ENCODE measurements at regions not wholly inside any gene's neighbourhood (a gene's known extent, or its start where the extent isn't known, plus 50 kb on each side); places are given as distances from the start of the nearest gene placed in this dataset.
"Not testable (repeated sequence)": the region's sequence is repeated elsewhere in the genome, so short reads cannot be mapped to it uniquely, and the experiment has no call there.

- TF ChIP-seq CTCF (conservative IDR thresholded peaks at IDR 0.05) (no peak), ZFX (IDR thresholded peaks at IDR 0.05) (no peak)
- H3K27ac ChIP-seq = no peak overlapping the region
Observed at GRCh38 chr6:48542191-48542590, 431.2 kb upstream of the PTCHD4 start.

- TF ChIP-seq ZFX (IDR thresholded peaks at IDR 0.05) = no peak
- TF ChIP-seq CTCF (conservative IDR thresholded peaks at IDR 0.05) = no peak
- H3K27ac ChIP-seq = no peak overlapping the region
Observed at GRCh38 chr6:48541649-48542048, 430.7 kb upstream of the PTCHD4 start.

- TF ChIP-seq CTCF (conservative IDR thresholded peaks at IDR 0.05) (no peak), ZFX (IDR thresholded peaks at IDR 0.05) (no peak)
- H3K27ac ChIP-seq = no peak overlapping the region
Observed at GRCh38 chr6:48535582-48536009, 424.6 kb upstream of the PTCHD4 start.

- not testable (repeated sequence) for H3K27ac ChIP-seq
Observed at GRCh38 chr6:48530978-48531377, 420.0 kb upstream of the PTCHD4 start.

GRCh38 chr6:48525849-48526248 is 414.9 kb upstream of the PTCHD4 start:
- TF ChIP-seq ZFX (IDR thresholded peaks at IDR 0.05) (no peak), CTCF (conservative IDR thresholded peaks at IDR 0.05) (no peak)
- H3K27ac ChIP-seq = no peak overlapping the region

- TF ChIP-seq ZFX (IDR thresholded peaks at IDR 0.05) = no peak
- no peak overlapping the region for H3K27ac ChIP-seq
Observed at GRCh38 chr6:48520951-48521350, 410.0 kb upstream of the PTCHD4 start.

- no peak overlapping the region for H3K27ac ChIP-seq
- TF ChIP-seq ZFX (IDR thresholded peaks at IDR 0.05) (no peak), CTCF (conservative IDR thresholded peaks at IDR 0.05) (no peak)
Observed at GRCh38 chr6:48512390-48512789, 401.4 kb upstream of the PTCHD4 start.

GRCh38 chr6:48511378-48511777 is 400.4 kb upstream of the PTCHD4 start:
- H3K27ac ChIP-seq = no peak overlapping the region
- TF ChIP-seq ZFX (IDR thresholded peaks at IDR 0.05) (no peak), CTCF (conservative IDR thresholded peaks at IDR 0.05) (no peak)

GRCh38 chr6:48505621-48506020 is 394.6 kb upstream of the PTCHD4 start:
- H3K27ac ChIP-seq = no peak overlapping the region
- no peak for TF ChIP-seq CTCF (conservative IDR thresholded peaks at IDR 0.05)
- no peak for TF ChIP-seq ZFX (IDR thresholded peaks at IDR 0.05)

- not testable (repeated sequence) for H3K27ac ChIP-seq
Observed at GRCh38 chr6:48493432-48493831, 382.4 kb upstream of the PTCHD4 start.

Data from C4-2B (cell line).